ENCODE measurements at regions not wholly inside any gene's neighbourhood (a gene's known extent, or its start where the extent isn't known, plus 50 kb on each side); places are given as distances from the start of the nearest gene placed in this dataset.

DNA sequence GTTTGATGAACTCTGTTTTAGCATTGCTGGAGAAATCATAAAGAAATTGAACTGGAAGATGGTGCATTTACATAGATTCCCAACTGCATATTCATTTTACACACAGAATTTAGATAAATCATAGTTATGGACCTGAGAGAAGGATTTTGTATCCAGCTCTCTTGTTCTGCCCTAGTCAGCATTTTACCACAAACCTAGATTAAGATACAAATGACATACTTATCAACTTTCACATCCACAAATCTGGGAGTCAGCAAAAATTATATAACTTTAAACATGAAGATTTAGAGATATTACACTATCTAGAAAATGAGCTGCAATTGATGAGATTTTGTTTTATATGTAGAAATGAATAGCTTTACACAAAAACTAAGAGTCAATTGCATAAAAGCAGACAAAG is 632.8 kb downstream of the IGSF11 start:
- Histone ChIP-seq H3K9me3 (ENCODE audit: control insufficient read depth, low read length) (no peaks in the 10 kb centered on the region), H3K4me1 (ENCODE audit: control insufficient read depth, insufficient read depth, low read length) (no peaks in the 10 kb centered on the region), H3K27me3 (ENCODE audit: control insufficient read depth, insufficient read depth, low read length) (no peaks in the 10 kb centered on the region), H3K4me3 (ENCODE audit: low read length) (no peak overlapping the region), H3K36me3 (ENCODE audit: control insufficient read depth, insufficient read depth, low read length) (no peaks in the 10 kb centered on the region), H3K9ac (ENCODE audit: low read length) (no peak overlapping the region)

DNA sequence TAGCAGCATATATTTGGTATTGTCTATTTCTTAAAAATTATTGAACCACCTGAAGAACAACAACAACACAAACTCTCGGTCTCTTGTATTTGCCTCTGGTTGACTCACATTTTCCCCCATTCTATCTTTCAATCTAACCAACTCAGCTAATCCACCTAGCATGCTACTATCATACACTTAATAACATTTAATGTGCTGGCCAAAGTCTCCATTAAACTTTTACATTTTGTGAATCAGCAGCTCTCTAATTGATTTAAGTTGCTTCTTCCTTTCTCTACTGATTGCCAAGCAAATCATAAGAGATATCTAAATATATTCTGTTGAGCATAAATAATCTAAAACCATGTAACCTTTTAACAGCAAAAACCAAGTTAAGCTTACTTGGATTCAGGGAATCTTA is 631.7 kb downstream of the IGSF11 start:
- H3K9me3 ChIP-seq (ENCODE audit: control insufficient read depth, low read length): no peaks in the 10 kb centered on the region
- H3K36me3 ChIP-seq (ENCODE audit: control insufficient read depth, insufficient read depth, low read length): no peaks in the 10 kb centered on the region
- H3K4me1 ChIP-seq (ENCODE audit: control insufficient read depth, insufficient read depth, low read length): no peaks in the 10 kb centered on the region
- no peaks in the 10 kb centered on the region for H3K27me3 ChIP-seq (ENCODE audit: control insufficient read depth, insufficient read depth, low read length)
- no peak overlapping the region for H3K9ac ChIP-seq (ENCODE audit: low read length)
- H3K4me3 ChIP-seq (ENCODE audit: low read length): no peak overlapping the region

DNA sequence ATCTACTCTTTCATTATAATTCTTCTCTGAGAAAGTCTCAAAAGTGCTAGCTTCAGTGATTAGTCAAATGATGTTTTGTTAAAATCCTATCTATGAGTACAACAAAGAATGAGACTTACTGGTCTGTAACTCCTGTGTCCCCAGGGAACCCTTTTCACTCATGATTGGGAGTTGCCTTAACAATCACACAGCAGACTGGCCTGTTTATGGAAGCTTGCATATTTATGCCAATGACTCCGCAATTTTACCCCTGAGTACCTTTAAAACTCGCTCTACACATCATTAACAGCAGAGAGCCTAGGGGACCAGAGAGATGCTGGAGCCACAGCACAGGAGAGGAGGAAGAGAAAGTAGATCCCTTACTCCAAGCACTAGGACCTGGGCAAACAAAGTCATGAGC is 628.1 kb downstream of the IGSF11 start:
- H3K4me1 ChIP-seq (ENCODE audit: control insufficient read depth, insufficient read depth, low read length): no peaks in the 10 kb centered on the region
- H3K27me3 ChIP-seq (ENCODE audit: control insufficient read depth, insufficient read depth, low read length): no peaks in the 10 kb centered on the region
- H3K4me3 ChIP-seq (ENCODE audit: low read length): no peak overlapping the region
- H3K36me3 ChIP-seq (ENCODE audit: control insufficient read depth, insufficient read depth, low read length): no peaks in the 10 kb centered on the region
- no peaks in the 10 kb centered on the region for H3K9me3 ChIP-seq (ENCODE audit: control insufficient read depth, low read length)
- no peak overlapping the region for H3K9ac ChIP-seq (ENCODE audit: low read length)

DNA sequence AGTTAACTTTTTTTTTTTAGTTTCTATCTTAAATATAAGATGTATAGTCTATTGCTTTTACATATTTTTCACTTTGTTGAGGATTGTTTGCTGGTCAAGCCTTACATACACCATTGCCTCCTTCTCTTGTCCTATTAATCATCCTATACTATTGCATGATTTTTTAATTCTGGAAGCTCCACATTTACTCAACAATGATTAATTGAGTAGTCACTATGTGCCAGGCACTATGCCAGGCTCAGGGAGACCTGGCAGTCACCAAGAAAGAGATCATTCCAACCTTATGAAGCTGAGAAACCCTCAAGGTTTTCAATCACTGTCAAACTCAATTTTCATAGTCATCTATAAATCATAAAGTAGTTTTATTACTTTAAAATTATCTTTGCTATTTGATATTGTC is 626.2 kb downstream of the IGSF11 start:
- no peak overlapping the region for H3K4me3 ChIP-seq (ENCODE audit: low read length)
- H3K36me3 ChIP-seq (ENCODE audit: control insufficient read depth, insufficient read depth, low read length): no peaks in the 10 kb centered on the region
- H3K27me3 ChIP-seq (ENCODE audit: control insufficient read depth, insufficient read depth, low read length): no peaks in the 10 kb centered on the region
- no peaks in the 10 kb centered on the region for H3K9me3 ChIP-seq (ENCODE audit: control insufficient read depth, low read length)
- H3K4me1 ChIP-seq (ENCODE audit: control insufficient read depth, insufficient read depth, low read length): no peaks in the 10 kb centered on the region
- H3K9ac ChIP-seq (ENCODE audit: low read length): no peak overlapping the region

DNA sequence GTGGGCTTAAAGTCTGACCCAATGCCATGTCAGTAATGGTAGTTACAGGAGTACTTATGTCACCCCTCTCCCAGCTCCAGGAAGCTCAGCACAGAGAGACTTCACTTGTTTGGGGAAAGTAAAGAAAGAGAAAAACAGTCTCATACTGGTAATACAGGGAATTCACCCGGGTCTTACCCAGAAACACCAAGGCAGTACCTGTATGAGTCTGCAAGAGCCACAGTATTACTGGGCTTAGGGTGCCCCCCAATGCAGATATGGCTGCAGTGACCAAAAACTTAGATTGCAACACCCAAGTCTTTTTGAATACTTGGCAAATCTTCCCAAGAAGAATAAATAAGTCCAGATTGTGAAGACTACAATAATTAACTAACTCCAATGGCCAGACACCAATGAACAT is 622.1 kb downstream of the IGSF11 start:
- Histone ChIP-seq H3K9me3 (ENCODE audit: control insufficient read depth, low read length) (no peaks in the 10 kb centered on the region), H3K36me3 (ENCODE audit: control insufficient read depth, insufficient read depth, low read length) (no peaks in the 10 kb centered on the region), H3K27me3 (ENCODE audit: control insufficient read depth, insufficient read depth, low read length) (no peaks in the 10 kb centered on the region), H3K4me3 (ENCODE audit: low read length) (no peak overlapping the region), H3K9ac (ENCODE audit: low read length) (no peak overlapping the region), H3K4me1 (ENCODE audit: control insufficient read depth, insufficient read depth, low read length) (no peaks in the 10 kb centered on the region)

DNA sequence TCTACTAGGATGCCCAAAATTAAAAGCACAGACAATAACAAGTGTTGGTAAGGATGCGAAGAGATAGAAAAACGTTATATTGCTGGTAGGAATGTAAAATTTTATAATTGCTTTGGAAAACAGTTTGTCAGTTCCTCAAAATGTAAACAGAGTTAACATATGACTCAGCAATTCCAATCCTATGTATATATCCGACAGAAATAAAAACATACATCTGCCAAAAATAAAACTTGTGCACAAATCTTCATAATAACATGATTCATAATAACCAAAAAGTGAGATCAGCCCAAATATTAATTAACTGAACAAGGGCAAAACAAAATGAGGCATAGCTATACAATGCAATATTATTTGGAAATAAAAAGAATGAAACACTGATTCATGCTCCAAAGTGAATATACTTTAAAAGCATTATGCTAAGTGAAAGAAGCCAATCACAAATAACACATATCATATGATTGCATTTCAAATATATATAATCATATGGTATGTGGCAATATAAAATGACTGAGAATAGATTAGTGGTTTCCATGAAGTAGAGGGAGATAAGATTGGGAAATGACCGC is 609.3 kb downstream of the IGSF11 start:
- Histone ChIP-seq H3K9me3 (ENCODE audit: control insufficient read depth, low read length) (no peaks in the 10 kb centered on the region), H3K36me3 (ENCODE audit: control insufficient read depth, insufficient read depth, low read length) (no peaks in the 10 kb centered on the region), H3K4me1 (ENCODE audit: control insufficient read depth, insufficient read depth, low read length) (no peaks in the 10 kb centered on the region), H3K27me3 (ENCODE audit: control insufficient read depth, insufficient read depth, low read length) (no peaks in the 10 kb centered on the region), H3K4me3 (ENCODE audit: low read length) (no peak overlapping the region), H3K9ac (ENCODE audit: low read length) (no peak overlapping the region)

DNA sequence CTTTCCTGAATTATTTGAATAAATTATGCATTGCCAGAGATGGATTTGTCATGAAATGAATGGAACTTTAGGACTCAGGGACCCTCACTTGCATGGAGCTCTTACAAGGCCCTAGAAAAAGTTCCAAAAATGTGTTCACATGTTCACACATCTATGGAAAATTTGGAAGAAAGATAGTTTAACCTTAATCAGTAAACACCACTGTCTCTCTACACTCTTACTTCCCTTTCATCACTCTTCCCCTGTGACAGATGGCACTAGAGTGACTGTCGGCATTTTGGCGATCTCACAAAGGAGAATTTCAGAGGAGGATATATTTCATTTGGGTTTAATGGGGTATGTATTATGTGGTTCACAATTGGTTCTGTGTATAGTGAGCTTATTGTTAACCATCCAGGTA is 600.8 kb downstream of the IGSF11 start:
- no peaks in the 10 kb centered on the region for H3K36me3 ChIP-seq (ENCODE audit: control insufficient read depth, insufficient read depth, low read length)
- H3K4me1 ChIP-seq (ENCODE audit: control insufficient read depth, insufficient read depth, low read length): no peaks in the 10 kb centered on the region
- H3K4me3 ChIP-seq (ENCODE audit: low read length): no peak overlapping the region
- no peak overlapping the region for H3K9ac ChIP-seq (ENCODE audit: low read length)
- H3K27me3 ChIP-seq (ENCODE audit: control insufficient read depth, insufficient read depth, low read length): no peaks in the 10 kb centered on the region
- H3K9me3 ChIP-seq (ENCODE audit: control insufficient read depth, low read length): no peaks in the 10 kb centered on the region

DNA sequence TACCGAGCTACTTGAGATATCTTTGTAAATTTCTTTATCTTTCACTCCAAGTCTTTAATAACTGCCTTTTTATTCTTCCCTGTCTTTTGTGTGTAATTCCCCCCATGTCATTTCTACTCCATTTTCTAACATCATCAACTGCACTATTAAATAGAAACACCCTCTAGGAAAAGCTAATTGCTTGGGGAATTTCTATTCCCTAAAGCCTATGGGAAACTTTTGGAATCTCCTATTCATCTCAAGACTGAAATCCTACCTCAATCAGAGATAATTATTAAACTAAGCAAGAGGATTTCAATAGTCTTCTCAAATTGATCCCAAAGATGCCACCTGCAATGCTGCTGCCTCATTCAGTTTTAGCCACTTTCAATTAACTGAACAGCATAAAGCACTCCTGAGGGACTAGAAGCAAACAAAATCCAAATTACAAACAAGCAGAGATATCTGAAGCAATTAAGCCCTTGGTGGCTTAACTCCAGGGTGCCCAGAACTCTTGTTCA is 598.7 kb downstream of the IGSF11 start:
- H3K4me3 ChIP-seq (ENCODE audit: low read length): no peak overlapping the region
- no peaks in the 10 kb centered on the region for H3K4me1 ChIP-seq (ENCODE audit: control insufficient read depth, insufficient read depth, low read length)
- H3K36me3 ChIP-seq (ENCODE audit: control insufficient read depth, insufficient read depth, low read length): no peaks in the 10 kb centered on the region
- no peaks in the 10 kb centered on the region for H3K9me3 ChIP-seq (ENCODE audit: control insufficient read depth, low read length)
- no peak overlapping the region for H3K9ac ChIP-seq (ENCODE audit: low read length)
- H3K27me3 ChIP-seq (ENCODE audit: control insufficient read depth, insufficient read depth, low read length): no peaks in the 10 kb centered on the region

DNA sequence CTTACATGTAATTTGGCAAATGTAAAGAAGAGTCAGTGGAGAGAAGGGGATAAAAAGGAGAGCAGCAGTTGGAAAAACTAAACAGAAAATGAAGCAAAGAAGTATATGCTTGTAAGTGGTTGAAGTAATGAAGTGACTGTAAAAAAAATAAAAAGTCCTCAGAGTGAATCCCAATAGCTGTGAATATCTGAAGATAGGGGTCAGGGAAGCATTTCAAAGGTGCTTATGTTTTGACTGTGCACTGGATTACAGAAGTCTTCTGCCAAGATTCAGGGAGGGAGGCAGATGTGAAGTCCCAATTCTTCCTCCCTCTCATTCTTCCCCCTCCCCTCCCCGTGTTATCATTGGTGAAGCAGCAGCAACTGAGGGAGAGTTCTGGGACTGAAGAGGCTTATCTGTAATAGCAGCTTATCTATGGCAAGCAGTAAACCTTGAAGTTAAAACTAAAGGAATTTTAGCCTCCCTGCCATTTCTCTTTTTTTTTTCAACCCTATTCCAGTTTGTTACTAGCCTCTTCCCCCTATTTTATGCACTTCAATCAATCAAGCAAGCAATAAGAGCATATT is 597.9 kb downstream of the IGSF11 start:
- no peaks in the 10 kb centered on the region for H3K4me1 ChIP-seq (ENCODE audit: control insufficient read depth, insufficient read depth, low read length)
- no peaks in the 10 kb centered on the region for H3K36me3 ChIP-seq (ENCODE audit: control insufficient read depth, insufficient read depth, low read length)
- no peak overlapping the region for H3K9ac ChIP-seq (ENCODE audit: low read length)
- no peak overlapping the region for H3K4me3 ChIP-seq (ENCODE audit: low read length)
- no peaks in the 10 kb centered on the region for H3K27me3 ChIP-seq (ENCODE audit: control insufficient read depth, insufficient read depth, low read length)
- H3K9me3 ChIP-seq (ENCODE audit: control insufficient read depth, low read length): no peaks in the 10 kb centered on the region

DNA sequence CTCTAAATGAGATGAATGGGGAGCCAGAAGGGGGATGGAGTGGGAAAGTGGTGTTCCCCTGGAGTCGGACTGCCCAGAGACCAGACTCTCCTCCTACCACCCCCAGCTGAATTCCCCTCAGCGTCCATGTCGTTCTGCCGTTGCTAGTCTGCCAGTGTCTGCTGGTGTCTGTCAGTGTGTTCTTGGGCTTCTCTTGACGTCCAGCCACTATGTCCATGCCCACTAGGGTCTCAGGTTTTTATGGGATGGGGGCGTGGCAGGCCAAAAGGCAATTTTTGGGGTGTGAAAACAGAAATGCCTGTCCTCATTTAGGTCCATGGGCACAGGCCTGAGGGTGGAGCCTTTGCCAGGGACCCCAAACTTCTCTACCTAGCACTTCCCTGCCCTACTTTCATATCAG is 589.6 kb downstream of the IGSF11 start:
- H3K36me3 ChIP-seq (ENCODE audit: control insufficient read depth, insufficient read depth, low read length): no peaks in the 10 kb centered on the region
- H3K9ac ChIP-seq (ENCODE audit: low read length): no peak overlapping the region
- H3K27me3 ChIP-seq (ENCODE audit: control insufficient read depth, insufficient read depth, low read length): no peaks in the 10 kb centered on the region
- H3K4me3 ChIP-seq (ENCODE audit: low read length): no peak overlapping the region
- H3K9me3 ChIP-seq (ENCODE audit: control insufficient read depth, low read length): no peaks in the 10 kb centered on the region
- H3K4me1 ChIP-seq (ENCODE audit: control insufficient read depth, insufficient read depth, low read length): no peaks in the 10 kb centered on the region

DNA sequence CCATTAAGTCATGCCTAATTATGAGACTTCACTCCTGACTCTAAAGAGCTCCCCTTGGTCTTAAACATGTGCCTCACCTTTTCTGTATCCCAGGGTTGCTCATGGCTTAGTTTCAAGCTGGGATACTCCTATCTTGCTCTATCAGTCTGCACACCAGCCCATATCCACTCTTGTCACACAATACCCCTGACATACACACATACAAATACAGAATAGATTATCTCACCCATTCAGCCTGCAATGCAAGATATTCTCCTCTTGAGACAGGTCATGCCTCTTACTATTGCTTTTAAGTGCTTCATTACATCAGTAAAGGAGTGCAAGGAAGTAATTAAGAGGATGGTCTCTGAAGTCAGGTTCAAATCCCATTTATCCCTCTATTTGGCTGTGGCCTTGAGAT is 587.3 kb downstream of the IGSF11 start:
- H3K4me3 ChIP-seq (ENCODE audit: low read length): no peak overlapping the region
- H3K36me3 ChIP-seq (ENCODE audit: control insufficient read depth, insufficient read depth, low read length): no peaks in the 10 kb centered on the region
- H3K4me1 ChIP-seq (ENCODE audit: control insufficient read depth, insufficient read depth, low read length): no peaks in the 10 kb centered on the region
- no peak overlapping the region for H3K9ac ChIP-seq (ENCODE audit: low read length)
- no peaks in the 10 kb centered on the region for H3K9me3 ChIP-seq (ENCODE audit: control insufficient read depth, low read length)
- H3K27me3 ChIP-seq (ENCODE audit: control insufficient read depth, insufficient read depth, low read length): no peaks in the 10 kb centered on the region

DNA sequence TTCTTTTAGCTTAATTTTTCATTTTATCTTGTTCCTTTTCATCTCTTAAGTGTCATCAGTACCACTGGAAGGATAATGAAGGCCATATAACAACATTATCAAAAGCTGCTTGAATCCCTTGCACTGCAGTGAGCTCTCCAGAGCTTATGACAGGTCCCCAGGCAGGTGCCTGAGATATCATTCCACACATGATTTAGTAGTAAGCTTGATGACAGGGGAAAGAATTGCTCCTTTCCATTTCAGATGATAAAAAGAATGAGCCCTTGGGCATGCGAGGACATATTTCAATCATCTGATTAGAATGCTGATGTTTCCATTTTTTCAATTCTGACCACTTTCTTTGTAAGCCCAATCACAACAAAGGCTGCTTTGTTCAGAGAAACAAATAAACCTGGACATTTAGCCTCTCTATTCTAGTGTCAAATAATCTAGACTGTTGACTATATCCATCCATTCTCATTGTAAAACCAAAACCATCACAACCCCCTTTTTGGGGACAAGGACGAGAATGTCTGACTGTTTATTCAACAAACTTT is 567.8 kb downstream of the IGSF11 start:
- no peaks in the 10 kb centered on the region for H3K9me3 ChIP-seq (ENCODE audit: control insufficient read depth, low read length)
- H3K27me3 ChIP-seq (ENCODE audit: control insufficient read depth, insufficient read depth, low read length): no peaks in the 10 kb centered on the region
- H3K9ac ChIP-seq (ENCODE audit: low read length): no peak overlapping the region
- no peak overlapping the region for H3K4me3 ChIP-seq (ENCODE audit: low read length)
- H3K4me1 ChIP-seq (ENCODE audit: control insufficient read depth, insufficient read depth, low read length): no peaks in the 10 kb centered on the region
- H3K36me3 ChIP-seq (ENCODE audit: control insufficient read depth, insufficient read depth, low read length): no peaks in the 10 kb centered on the region

Data from mucosa of stomach (tissue), 1 donor.